Breast epithelium (tissue), 4 donors: ENCODE measurements at regions not wholly inside any gene's neighbourhood (a gene's known extent, or its start where the extent isn't known, plus 50 kb on each side); places are given as distances from the start of the nearest gene placed in this dataset.

Source experiments
- DNase-seq, 2 donors: peaks; one replicate each; pipeline ENCODE4 v3.0.0-alpha.2; 2019; ENCODE audit warnings: low spot score in 2 of 2
- H3K27ac ChIP-seq, 2 donors: fragments of 200-600 bp; sonication (generic) in 1 of 2; one replicate each; pipeline ENCODE4 v1.5.1; 2016 to 2019; ENCODE audit warnings: mild to moderate bottlenecking in 1 of 2
- H3K27me3 ChIP-seq, 2 donors: fragments of 200-600 bp; sonication (generic) in 1 of 2; one replicate each; pipeline versions ENCODE4 v1.5.1 to v1.6.0; 2017 to 2019; ENCODE audit warnings: control low read depth in 1 of 2, mild to moderate bottlenecking in 1 of 2
- H3K36me3 ChIP-seq: fragments of 200-600 bp; one replicate; pipeline ENCODE4 v1.5.1; 2019
- H3K4me1 ChIP-seq, 2 donors: fragments of 200-600 bp; sonication (generic); one replicate each; pipeline ENCODE4 v1.5.1; 2016 to 2019; ENCODE audit warnings: control low read depth in 1 of 2
- H3K4me3 ChIP-seq, 3 donors: fragments of 200-600 bp; sonication (generic); 1 replicate in 2 of 3; 2 replicates in 1 of 3; pipeline ENCODE4 v1.5.1; 2016 to 2019; ENCODE audit warnings: mild to moderate bottlenecking in 3 of 3, moderate library complexity in 2 of 3
- H3K9me3 ChIP-seq, 2 donors: fragments of 200-600 bp; sonication (generic) in 1 of 2; one replicate each; pipeline ENCODE4 v1.5.1; 2016 to 2019; ENCODE audit warnings: control low read depth in 1 of 2
- POLR2A ChIP-seq: fragments of 450-650 bp; IDR thresholded peaks from one replicate; pipeline ENCODE4 v1.6.1; 2016; ENCODE audit warnings: antibody characterized with exemption, mild to moderate bottlenecking, moderate library complexity
- POLR2AphosphoS5 ChIP-seq, 3 donors: sonication (generic); formaldehyde crosslinking; IDR thresholded peaks; one replicate each; pipeline ENCODE4 v1.6.1; 2017; ENCODE audit warnings: antibody characterized with exemption in 3 of 3
- intact Hi-C: fragments of 100-400 bp; cut with DNase I; formaldehyde crosslinking; loops from one replicate; pipeline ENCODE4 v1.15.1; 2023; ENCODE audit warnings: low total_unique reads
- TF ChIP-seq, protein P1 (sequence below), 3 donors: fragments of 450-650 bp; IDR thresholded peaks; one replicate each; pipeline ENCODE4 v1.5.1; 2016 to 2017; ENCODE audit warnings: antibody characterized with exemption in 3 of 3, mild to moderate bottlenecking in 3 of 3, moderate library complexity in 3 of 3

- Histone ChIP-seq H3K27ac (no peak overlapping the region), H3K27me3 (no peaks in the 10 kb centered on the region), H3K36me3 (no peaks in the 10 kb centered on the region), H3K4me1 (peaks cover 5 to 6% of the 10 kb centered on the region in 2 donors), H3K4me3 (no peak overlapping the region), H3K9me3 (no peaks in the 10 kb centered on the region)
- no peak for DNase-seq
- intact Hi-C loops, result loop anchor here (10.0 kb wide), 1 partner anchor 231 kb away; no protein-coding TSS in a partner anchor
- TF ChIP-seq POLR2AphosphoS5 (IDR thresholded peaks at IDR 0.05) (no peak), POLR2A (no peak)
- TF ChIP-seq, protein P1, sequence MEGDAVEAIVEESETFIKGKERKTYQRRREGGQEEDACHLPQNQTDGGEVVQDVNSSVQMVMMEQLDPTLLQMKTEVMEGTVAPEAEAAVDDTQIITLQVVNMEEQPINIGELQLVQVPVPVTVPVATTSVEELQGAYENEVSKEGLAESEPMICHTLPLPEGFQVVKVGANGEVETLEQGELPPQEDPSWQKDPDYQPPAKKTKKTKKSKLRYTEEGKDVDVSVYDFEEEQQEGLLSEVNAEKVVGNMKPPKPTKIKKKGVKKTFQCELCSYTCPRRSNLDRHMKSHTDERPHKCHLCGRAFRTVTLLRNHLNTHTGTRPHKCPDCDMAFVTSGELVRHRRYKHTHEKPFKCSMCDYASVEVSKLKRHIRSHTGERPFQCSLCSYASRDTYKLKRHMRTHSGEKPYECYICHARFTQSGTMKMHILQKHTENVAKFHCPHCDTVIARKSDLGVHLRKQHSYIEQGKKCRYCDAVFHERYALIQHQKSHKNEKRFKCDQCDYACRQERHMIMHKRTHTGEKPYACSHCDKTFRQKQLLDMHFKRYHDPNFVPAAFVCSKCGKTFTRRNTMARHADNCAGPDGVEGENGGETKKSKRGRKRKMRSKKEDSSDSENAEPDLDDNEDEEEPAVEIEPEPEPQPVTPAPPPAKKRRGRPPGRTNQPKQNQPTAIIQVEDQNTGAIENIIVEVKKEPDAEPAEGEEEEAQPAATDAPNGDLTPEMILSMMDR (IDR thresholded peaks at IDR 0.05), result no peak
These were observed 58.8 kb upstream of the SLC22A23 start for GRCh38 chr6:3515669-3516068.

DNA sequence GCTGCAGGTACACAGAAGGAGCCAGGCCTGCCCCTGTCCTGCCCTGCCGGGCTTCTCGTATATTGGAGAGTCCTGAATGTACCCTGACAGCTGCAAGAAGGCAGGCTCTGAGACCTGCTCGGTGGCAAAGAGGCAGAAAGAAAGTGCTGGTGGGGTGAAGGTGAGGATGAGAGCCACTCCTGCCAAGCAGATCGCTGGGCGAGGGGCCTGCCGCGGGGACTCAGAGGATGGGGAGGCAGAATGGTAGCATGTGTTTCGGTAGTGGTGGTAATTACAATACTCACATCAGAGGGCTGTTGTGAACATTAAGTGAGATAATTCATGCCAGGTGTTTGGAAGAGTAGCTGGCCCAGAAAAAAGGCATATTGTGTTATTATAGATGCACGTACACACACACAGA is 56.6 kb upstream of the SLC22A23 start:
- H3K4me3 ChIP-seq, result no peak overlapping the region
- no peaks in the 10 kb centered on the region for H3K36me3 ChIP-seq
- peak overlapping the region in 1 of 2 donors; percentile 7 for H3K27ac ChIP-seq
- intact Hi-C loops, result loop anchor here (10.0 kb wide), 1 partner anchor 229 kb away; no protein-coding TSS in a partner anchor
- no peaks in the 10 kb centered on the region for H3K27me3 ChIP-seq
- TF ChIP-seq POLR2A (no peak), POLR2AphosphoS5 (IDR thresholded peaks at IDR 0.05) (no peak)
- TF ChIP-seq, protein P1 (IDR thresholded peaks at IDR 0.05), result no peak
- H3K4me1 ChIP-seq, result peaks cover 5 to 6% of the 10 kb centered on the region in 2 donors
- no peak for DNase-seq
- H3K9me3 ChIP-seq, result no peaks in the 10 kb centered on the region

- Histone ChIP-seq H3K9me3 (no peaks in the 10 kb centered on the region), H3K27ac (peak overlapping the region in 1 of 2 donors; percentile 7), H3K4me3 (no peak overlapping the region), H3K27me3 (no peaks in the 10 kb centered on the region), H3K36me3 (no peaks in the 10 kb centered on the region), H3K4me1 (peaks cover 2 to 3% of the 10 kb centered on the region in 2 donors)
- no peak for DNase-seq
- intact Hi-C loops, result loop anchor here (10.0 kb wide), 1 partner anchor 228 kb away; no protein-coding TSS in a partner anchor
- no peak for TF ChIP-seq POLR2A
- TF ChIP-seq, protein P1 (IDR thresholded peaks at IDR 0.05), result no peak
- no peak for TF ChIP-seq POLR2AphosphoS5 (IDR thresholded peaks at IDR 0.05)
These were observed 56.0 kb upstream of the SLC22A23 start for GRCh38 chr6:3512832-3513231.

DNA sequence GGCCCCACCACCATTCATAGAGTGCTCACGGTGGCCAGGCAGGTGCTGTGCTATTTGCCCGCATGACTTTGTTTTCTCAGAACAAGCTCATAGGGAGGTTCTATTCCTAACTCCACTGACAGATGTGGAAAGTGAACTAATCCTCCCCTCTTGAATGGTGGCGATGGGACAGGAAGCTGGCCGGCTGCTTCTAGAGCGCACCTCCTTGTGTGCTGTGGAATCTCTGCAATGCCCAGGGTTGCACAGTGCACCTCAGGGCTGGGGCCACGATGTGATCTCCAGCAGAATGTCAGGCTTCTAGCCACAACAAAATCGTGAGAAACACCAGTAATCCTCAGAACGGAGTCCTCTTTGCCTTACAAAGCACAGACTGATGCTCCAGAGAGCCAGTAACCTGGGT is 53.8 kb upstream of the SLC22A23 start:
- no peaks in the 10 kb centered on the region for H3K36me3 ChIP-seq
- TF ChIP-seq, protein P1 (IDR thresholded peaks at IDR 0.05), result no peak
- TF ChIP-seq POLR2A (no peak), POLR2AphosphoS5 (IDR thresholded peaks at IDR 0.05) (no peak)
- H3K9me3 ChIP-seq, result no peaks in the 10 kb centered on the region
- H3K27me3 ChIP-seq, result no peaks in the 10 kb centered on the region
- intact Hi-C loops, result loop anchor here (10.0 kb wide), 1 partner anchor 226 kb away; no protein-coding TSS in a partner anchor
- no peak overlapping the region for H3K4me3 ChIP-seq
- H3K27ac ChIP-seq, result no peak overlapping the region
- no peak for DNase-seq
- H3K4me1 ChIP-seq, result no peaks in the 10 kb centered on the region

- intact Hi-C loops, result loop anchor here (10.0 kb wide), 1 partner anchor 225 kb away; no protein-coding TSS in a partner anchor
These were observed 53.3 kb upstream of the SLC22A23 start for GRCh38 chr6:3510178-3510577.

More at GRCh38 chr6:3510178-3510577, 53.3 kb upstream of the SLC22A23 start:
- Histone ChIP-seq H3K4me3 (no peak overlapping the region), H3K36me3 (no peaks in the 10 kb centered on the region), H3K4me1 (no peaks in the 10 kb centered on the region), H3K27ac (no peak overlapping the region), H3K9me3 (no peaks in the 10 kb centered on the region), H3K27me3 (no peaks in the 10 kb centered on the region)
- no peak for TF ChIP-seq POLR2AphosphoS5 (IDR thresholded peaks at IDR 0.05)
- TF ChIP-seq, protein P1 (IDR thresholded peaks at IDR 0.05), result no peak
- no peak for TF ChIP-seq POLR2A
- no peak for DNase-seq
